HFF-Myc (cell line): ENCODE measurements at regions not wholly inside any gene's neighbourhood (a gene's known extent, or its start where the extent isn't known, plus 50 kb on each side); places are given as distances from the start of the nearest gene placed in this dataset.

ENCODE experiments used
- DNase-seq: peaks from one replicate; pipeline ENCODE4 v3.0.0-alpha.2; 2011; ENCODE audit warnings: low read depth; ENCODE audit errors: extremely low read depth
- H3K4me3 ChIP-seq: replicated peaks from 2 replicates; pipeline ENCODE4 v1.5.1; 2011; ENCODE audit warnings: low read depth, mild to moderate bottlenecking, control low read depth, low read length
- TF ChIP-seq, protein P1 (sequence below): IDR thresholded peaks from 2 replicates; pipeline ENCODE4 v1.5.1; 2012; ENCODE audit warnings: mild to moderate bottlenecking, low read depth, low read length, control low read depth; ENCODE audit errors: missing control alignments

DNA sequence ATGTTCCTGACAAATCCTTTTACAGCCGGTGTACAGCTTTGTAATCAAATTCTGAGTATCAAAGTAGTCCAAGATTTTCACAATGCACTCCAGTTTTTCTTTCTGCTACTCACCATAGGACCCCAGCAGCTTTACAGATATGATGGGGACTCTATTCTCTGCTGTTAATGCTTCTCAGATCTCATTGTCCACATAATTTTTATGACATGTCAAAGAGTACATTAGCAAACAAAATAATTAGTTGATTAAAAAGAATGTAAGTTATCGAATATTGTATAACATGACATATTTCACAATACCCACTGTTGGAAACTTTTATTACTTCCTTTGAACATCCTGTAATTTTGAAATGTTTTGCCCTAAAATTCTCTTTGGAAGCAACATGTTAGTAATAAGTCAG lies 81.4 kb upstream of the KIAA1217 start:
- no peak overlapping the region for H3K4me3 ChIP-seq
- TF ChIP-seq, protein P1, sequence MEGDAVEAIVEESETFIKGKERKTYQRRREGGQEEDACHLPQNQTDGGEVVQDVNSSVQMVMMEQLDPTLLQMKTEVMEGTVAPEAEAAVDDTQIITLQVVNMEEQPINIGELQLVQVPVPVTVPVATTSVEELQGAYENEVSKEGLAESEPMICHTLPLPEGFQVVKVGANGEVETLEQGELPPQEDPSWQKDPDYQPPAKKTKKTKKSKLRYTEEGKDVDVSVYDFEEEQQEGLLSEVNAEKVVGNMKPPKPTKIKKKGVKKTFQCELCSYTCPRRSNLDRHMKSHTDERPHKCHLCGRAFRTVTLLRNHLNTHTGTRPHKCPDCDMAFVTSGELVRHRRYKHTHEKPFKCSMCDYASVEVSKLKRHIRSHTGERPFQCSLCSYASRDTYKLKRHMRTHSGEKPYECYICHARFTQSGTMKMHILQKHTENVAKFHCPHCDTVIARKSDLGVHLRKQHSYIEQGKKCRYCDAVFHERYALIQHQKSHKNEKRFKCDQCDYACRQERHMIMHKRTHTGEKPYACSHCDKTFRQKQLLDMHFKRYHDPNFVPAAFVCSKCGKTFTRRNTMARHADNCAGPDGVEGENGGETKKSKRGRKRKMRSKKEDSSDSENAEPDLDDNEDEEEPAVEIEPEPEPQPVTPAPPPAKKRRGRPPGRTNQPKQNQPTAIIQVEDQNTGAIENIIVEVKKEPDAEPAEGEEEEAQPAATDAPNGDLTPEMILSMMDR = no peak
- no peak for DNase-seq

DNA sequence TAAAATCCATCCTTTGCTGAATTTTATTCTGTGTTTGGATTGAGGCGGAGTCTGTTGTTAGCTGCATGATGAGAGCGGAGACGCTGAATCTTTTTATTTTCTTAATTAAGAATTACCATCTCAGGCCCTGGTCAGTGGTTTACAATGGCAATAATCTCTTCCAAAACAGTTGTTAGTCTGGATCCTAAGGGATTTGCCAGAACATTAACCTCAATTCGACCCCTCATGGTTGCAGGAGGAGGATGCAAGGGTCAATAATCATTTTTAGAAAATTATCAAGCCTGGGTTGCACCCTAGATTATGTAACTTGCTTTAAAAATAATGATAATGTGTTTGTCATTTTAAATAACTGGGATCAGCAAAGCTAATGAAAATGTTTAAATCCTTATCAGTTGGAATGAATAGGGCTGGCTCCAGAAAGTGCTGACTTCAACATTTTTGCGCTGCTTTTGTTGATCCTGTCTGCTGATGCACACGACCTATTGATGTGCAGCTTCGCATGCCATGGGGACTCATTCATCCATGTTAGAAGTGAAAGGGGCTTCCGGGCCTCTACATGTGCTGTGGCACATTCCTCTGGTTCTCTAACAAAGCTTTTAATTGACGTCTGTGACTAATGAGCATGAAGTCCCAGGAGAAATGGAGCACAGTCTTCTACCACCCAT lies 80.7 kb upstream of the KIAA1217 start:
- H3K4me3 ChIP-seq = no peak overlapping the region
- TF ChIP-seq, protein P1 = no peak
- no peak for DNase-seq

DNA sequence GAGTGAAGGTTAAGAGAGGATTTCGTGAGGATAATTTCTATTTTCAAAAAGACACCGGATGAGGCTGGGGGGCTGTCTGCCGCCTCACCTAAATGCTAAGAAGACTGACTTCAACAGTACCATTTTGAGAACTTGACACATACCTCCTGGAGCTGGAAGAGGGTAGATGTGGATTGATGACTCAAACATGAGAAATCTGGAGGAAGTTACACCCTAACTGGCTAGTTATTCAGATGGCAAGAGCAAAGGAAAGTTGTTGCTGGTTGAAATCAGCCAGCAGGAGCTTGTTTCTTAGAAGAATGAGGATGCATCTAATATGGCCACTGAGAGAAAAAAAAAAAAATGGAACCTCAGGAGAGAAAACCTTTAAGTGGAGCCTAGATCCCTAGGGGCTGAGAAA lies 76.2 kb upstream of the KIAA1217 start:
- H3K4me3 ChIP-seq = no peak overlapping the region
- TF ChIP-seq, protein P1 = no peak
- no peak for DNase-seq

DNA sequence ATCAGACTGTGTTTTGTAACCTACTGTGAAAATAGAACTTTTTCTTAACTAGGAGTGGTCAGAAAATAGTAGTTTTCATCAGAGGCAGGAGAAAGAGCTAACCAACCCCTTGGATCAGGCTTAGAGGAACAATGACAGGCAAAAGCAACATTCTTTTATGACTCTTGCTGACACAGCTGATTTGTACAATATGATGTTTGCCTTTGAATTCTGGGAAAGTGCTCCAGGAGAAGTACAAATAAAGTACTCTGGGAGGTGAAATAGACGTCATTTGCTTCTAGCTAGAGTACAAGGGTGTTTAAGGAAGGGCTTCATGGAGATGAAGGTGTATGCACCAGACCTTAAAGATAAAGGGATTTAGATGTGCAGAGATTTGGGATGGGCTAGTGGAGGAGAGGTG lies 75.1 kb upstream of the KIAA1217 start:
- TF ChIP-seq, protein P1 = no peak
- no peak overlapping the region for H3K4me3 ChIP-seq
- DNase-seq = no peak

DNA sequence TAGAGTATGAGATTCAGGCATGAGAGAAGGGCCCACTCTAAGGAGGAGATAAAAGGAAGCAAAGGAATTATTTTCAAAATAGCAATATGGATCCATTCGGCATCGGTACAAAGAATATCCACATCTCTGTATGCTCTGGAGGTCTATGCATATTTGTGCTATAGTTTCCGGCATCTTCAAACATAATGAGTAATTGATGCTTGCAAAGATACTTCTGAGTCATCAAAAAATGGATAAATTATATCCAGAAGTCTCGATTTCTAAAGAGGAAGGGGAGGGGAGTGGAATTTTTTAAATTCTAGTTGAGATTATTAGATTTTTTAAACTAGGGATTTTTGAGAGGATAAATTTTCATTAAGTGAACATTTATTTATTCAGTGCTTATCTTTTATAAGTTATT lies 72.9 kb upstream of the KIAA1217 start:
- no peak for DNase-seq
- TF ChIP-seq, protein P1 = no peak
- H3K4me3 ChIP-seq = no peak overlapping the region

DNA sequence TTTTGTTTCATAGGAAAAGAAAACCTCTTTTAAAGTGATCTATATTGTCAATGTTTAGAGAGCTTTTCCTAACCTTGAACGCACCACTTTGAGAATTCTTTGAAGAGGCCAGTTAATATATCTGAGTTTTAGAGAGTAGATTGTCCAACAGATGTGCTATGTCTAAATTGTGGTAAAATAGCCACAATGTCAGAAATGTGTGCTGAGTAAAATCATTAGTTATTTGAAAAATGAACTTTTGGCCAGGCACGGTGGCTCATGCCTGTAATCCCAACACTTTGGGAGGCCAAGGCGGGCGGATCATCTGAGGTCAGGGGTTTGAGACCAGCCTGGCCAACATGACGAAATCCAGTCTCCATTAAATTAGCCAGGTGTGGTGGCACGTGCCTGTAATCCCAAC lies 61.6 kb upstream of the KIAA1217 start:
- no peak for DNase-seq
- TF ChIP-seq, protein P1 = no peak
- no peak overlapping the region for H3K4me3 ChIP-seq

DNA sequence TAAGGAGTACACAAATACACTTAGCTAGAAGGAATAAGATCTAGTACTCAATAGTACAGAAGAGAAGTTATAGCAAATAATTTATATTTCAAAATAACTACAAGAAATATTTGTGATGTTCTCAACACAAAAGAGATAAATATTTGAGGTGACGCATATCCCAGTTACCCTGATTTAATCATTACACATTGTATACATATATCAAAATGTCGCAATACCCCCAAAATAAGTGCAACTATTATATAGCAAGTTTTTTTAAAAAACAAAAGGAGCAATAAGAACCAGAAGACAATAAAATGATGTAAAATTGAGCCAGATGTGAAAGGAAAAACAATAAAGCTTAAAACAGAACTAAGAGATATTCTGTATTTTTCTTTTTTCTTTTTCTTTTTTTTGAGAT lies 59.3 kb upstream of the KIAA1217 start:
- no peak for DNase-seq
- TF ChIP-seq, protein P1 = no peak
- H3K4me3 ChIP-seq = no peak overlapping the region
